H1 (cell line): ENCODE measurements at regions not wholly inside any gene's neighbourhood (a gene's known extent, or its start where the extent isn't known, plus 50 kb on each side); places are given as distances from the start of the nearest gene placed in this dataset.

Experiments
- CTCF ChIA-PET: fragments of 300-600 bp; sonication (Branson Sonifier 250); formaldehyde crosslinking; loops from one replicate; lab custom pipeline; 2021; ENCODE audit not compliant: partially characterized antibody; lab: Charles Lee
- POLR2A ChIA-PET: fragments of 300-600 bp; sonication (Branson Sonifier 250); formaldehyde crosslinking; loops from one replicate; lab custom pipeline; 2021; ENCODE audit warnings: inconsistent platforms; ENCODE audit not compliant: partially characterized antibody; lab: Charles Lee
- DNase-seq, 2 experiments: peaks; one replicate each; pipeline versions ENCODE4 v3.0.0 to v3.0.0-alpha.2; 2010 to 2022; ENCODE audit warnings: low spot score in 2 of 2, low read depth in 1 of 2, mixed read lengths in 1 of 2
- FAIRE-seq: peaks from 2 replicates; lab custom pipeline; 2011; peaks lifted over from hg19 to GRCh38; lab: Jason Lieb, UNC
- H2AFZ ChIP-seq: 2 replicates; pipeline ENCODE4 v1.8.1; 2012; ENCODE audit warnings: low read length, inconsistent platforms
- H2AK5ac ChIP-seq: 2 replicates; pipeline ENCODE4 v1.6.1; 2013; ENCODE audit warnings: low read depth, low read length
- H2BK120ac ChIP-seq: replicated peaks from 2 replicates; pipeline ENCODE3; 2013; ENCODE audit warnings: low read depth, low read length, inconsistent platforms
- H2BK12ac ChIP-seq: 2 replicates; pipeline ENCODE4 v1.6.1; 2013; ENCODE audit warnings: low read depth, low read length
- H2BK15ac ChIP-seq: 2 replicates; pipeline ENCODE4 v1.6.1; 2013; ENCODE audit warnings: low read length
- H2BK20ac ChIP-seq: 2 replicates; pipeline ENCODE4 v1.6.1; 2013; ENCODE audit warnings: low read length
- H2BK5ac ChIP-seq: 2 replicates; pipeline ENCODE4 v1.6.1; 2013; ENCODE audit warnings: low read depth, low read length
- H3K14ac ChIP-seq: 2 replicates; pipeline ENCODE4 v1.6.1; 2013; ENCODE audit warnings: inconsistent platforms; ENCODE audit not compliant: insufficient read length
- H3K18ac ChIP-seq: 2 replicates; pipeline ENCODE4 v1.6.1; 2013; ENCODE audit warnings: low read length; ENCODE audit errors: extremely low read depth
- H3K23ac ChIP-seq: 2 replicates; pipeline ENCODE4 v1.6.1; 2013; ENCODE audit warnings: inconsistent platforms; ENCODE audit not compliant: insufficient read length
- H3K23me2 ChIP-seq: 2 replicates; pipeline ENCODE4 v1.6.1; 2013; ENCODE audit warnings: low read depth, low read length
- H3K27ac ChIP-seq: 2 replicates; pipeline ENCODE4 v1.6.1; 2011; ENCODE audit warnings: low read depth, low read length, inconsistent platforms
- H3K27me3 ChIP-seq, 4 experiments: replicated peaks in 1 of 4; 1 replicate in 1 of 4; 2 replicates in 3 of 4; pipeline versions ENCODE4 v1.6.1 to v1.8.1; 2011 to 2013; ENCODE audit warnings: low read length in 3 of 4, mild to moderate bottlenecking in 3 of 4, inconsistent platforms in 2 of 4, mixed read lengths in 2 of 4, moderate library complexity in 1 of 4; ENCODE audit not compliant: control insufficient read depth in 3 of 4, insufficient read depth in 3 of 4; ENCODE audit errors: extremely low read depth in 1 of 4
- H3K36me3 ChIP-seq, 4 experiments: 2 replicates each; pipeline versions ENCODE4 v1.6.1 to v1.8.1; 2011 to 2013; ENCODE audit warnings: mild to moderate bottlenecking in 4 of 4, low read length in 3 of 4, moderate library complexity in 2 of 4, control low read depth in 1 of 4, inconsistent platforms in 1 of 4; ENCODE audit not compliant: insufficient read depth in 4 of 4, control insufficient read depth in 2 of 4
- H3K4ac ChIP-seq: replicated peaks from 2 replicates; pipeline ENCODE3; 2013; ENCODE audit warnings: low read length, low read depth, mixed read lengths, inconsistent platforms; ENCODE audit not compliant: insufficient read length
- H3K4me1 ChIP-seq, 4 experiments: replicated peaks in 1 of 4; 1 replicate in 1 of 4; 2 replicates in 3 of 4; pipeline versions ENCODE4 v1.6.1 to v1.8.1; 2011 to 2013; ENCODE audit warnings: low read length in 3 of 4, inconsistent platforms in 2 of 4, mixed read lengths in 1 of 4; ENCODE audit not compliant: insufficient read depth in 4 of 4, control insufficient read depth in 3 of 4
- H3K4me2 ChIP-seq, 2 experiments: 2 replicates each; pipeline versions ENCODE4 v1.6.1 to v1.8.1; 2011 to 2013; ENCODE audit warnings: low read depth in 2 of 2, low read length in 2 of 2, control low read depth in 1 of 2, inconsistent platforms in 1 of 2, mild to moderate bottlenecking in 1 of 2; ENCODE audit not compliant: insufficient read depth in 1 of 2
- H3K4me3 ChIP-seq, 4 experiments: fragments of 200-600, 300-600 bp in 1 of 4; sonication (generic), shearing (Covaris generic), sonication (Bioruptor Twin) in 1 of 4; 2 replicates each; pipeline versions ENCODE4 v1.5.1 to v1.8.1; 2011 to 2016; ENCODE audit warnings: low read length in 4 of 4, low read depth in 3 of 4, control low read depth in 2 of 4, inconsistent platforms in 2 of 4, mild to moderate bottlenecking in 2 of 4, mixed read lengths in 1 of 4, moderate library complexity in 1 of 4; ENCODE audit not compliant: insufficient read depth in 2 of 4; ENCODE audit errors: extremely low read depth in 1 of 4
- H3K56ac ChIP-seq: replicated peaks from 2 replicates; pipeline ENCODE3; 2013; ENCODE audit warnings: low read depth, mild to moderate bottlenecking, mixed read lengths, low read length, inconsistent platforms; ENCODE audit not compliant: insufficient read length
- H3K79me1 ChIP-seq: 2 replicates; pipeline ENCODE4 v1.6.1; 2013; ENCODE audit warnings: low read depth, low read length, control low read depth
- H3K79me2 ChIP-seq, 2 experiments: 2 replicates each; pipeline versions ENCODE4 v1.6.1 to v1.8.1; 2012 to 2013; ENCODE audit warnings: low read length in 2 of 2, mild to moderate bottlenecking in 2 of 2, inconsistent platforms in 1 of 2; ENCODE audit not compliant: insufficient read depth in 2 of 2, control insufficient read depth in 1 of 2
- H3K9ac ChIP-seq, 4 experiments: replicated peaks in 1 of 4; 1 replicate in 1 of 4; 2 replicates in 3 of 4; pipeline versions ENCODE4 v1.6.1 to v1.8.1; 2011 to 2013; ENCODE audit warnings: low read depth in 3 of 4, low read length in 3 of 4, control low read depth in 2 of 4, mild to moderate bottlenecking in 2 of 4, moderate library complexity in 2 of 4, inconsistent platforms in 1 of 4; ENCODE audit errors: extremely low read depth in 1 of 4
- H3K9me3 ChIP-seq, 2 experiments: 2 replicates each; pipeline versions ENCODE4 v1.6.1 to v1.8.1; 2012 to 2013; ENCODE audit warnings: mild to moderate bottlenecking in 2 of 2, moderate library complexity in 2 of 2, control low read depth in 1 of 2, inconsistent platforms in 1 of 2, low read depth in 1 of 2, low read length in 1 of 2, mixed read lengths in 1 of 2; ENCODE audit not compliant: insufficient read depth in 2 of 2
- H4K20me1 ChIP-seq, 2 experiments: replicated peaks in 1 of 2; 2 replicates each; pipeline versions ENCODE3 to v1.8.1; 2011 to 2013; ENCODE audit warnings: inconsistent platforms in 2 of 2, low read length in 2 of 2, mild to moderate bottlenecking in 1 of 2; ENCODE audit not compliant: insufficient read depth in 2 of 2, control insufficient read depth in 1 of 2
- H4K5ac ChIP-seq: 2 replicates; pipeline ENCODE4 v1.6.1; 2013; ENCODE audit warnings: low read length, low read depth, mixed read lengths, inconsistent platforms; ENCODE audit not compliant: insufficient read length
- H4K8ac ChIP-seq: 2 replicates; pipeline ENCODE4 v1.8.0; 2013; ENCODE audit warnings: mild to moderate bottlenecking, moderate library complexity, low read length, inconsistent platforms; ENCODE audit not compliant: insufficient read depth; ENCODE audit errors: extremely low read depth
- H4K91ac ChIP-seq: replicated peaks from 2 replicates; pipeline ENCODE3; 2013; ENCODE audit warnings: low read length, mixed read lengths, inconsistent platforms; ENCODE audit not compliant: insufficient read length
- ASH2L ChIP-seq: fragments of 200-600, 300-600 bp; sonication (generic); IDR thresholded peaks from one replicate; pipeline ENCODE4 v1.7.1; 2017; ENCODE audit warnings: low read length
- GABPA ChIP-seq: IDR thresholded peaks from 2 replicates; pipeline ENCODE4 v1.6.1; 2011; ENCODE audit warnings: mild to moderate bottlenecking, low read length, moderate library complexity, borderline replicate concordance; ENCODE audit not compliant: insufficient read depth
- HDAC2 ChIP-seq, 2 experiments: fragments of 300-600 bp in 1 of 2; sonication (generic) in 1 of 2; IDR thresholded peaks; 2 replicates each; pipeline ENCODE4 v1.6.1; 2011 to 2012; ENCODE audit warnings: low read depth in 2 of 2, low read length in 2 of 2, mild to moderate bottlenecking in 2 of 2, moderate library complexity in 2 of 2, borderline replicate concordance in 1 of 2, inconsistent platforms in 1 of 2
- KDM4A ChIP-seq: IDR thresholded peaks from one replicate; pipeline ENCODE4 v1.7.1; 2012; ENCODE audit warnings: low read depth, mild to moderate bottlenecking, moderate library complexity, low read length, inconsistent platforms; ENCODE audit not compliant: severe bottlenecking
- POU5F1 ChIP-seq: IDR thresholded peaks from 2 replicates; pipeline ENCODE4 v1.6.1; 2011; ENCODE audit warnings: low read depth, mild to moderate bottlenecking, low read length, moderate library complexity
- SP2 ChIP-seq: IDR thresholded peaks from 2 replicates; pipeline ENCODE4 v1.6.1; 2012; ENCODE audit warnings: mild to moderate bottlenecking, low read length, inconsistent platforms
- SP4 ChIP-seq: IDR thresholded peaks from 2 replicates; pipeline ENCODE4 v1.6.1; 2012; ENCODE audit warnings: low read length, inconsistent platforms
- TEAD4 ChIP-seq: IDR thresholded peaks from 2 replicates; pipeline ENCODE4 v1.6.1; 2012; ENCODE audit warnings: low read depth, low read length, inconsistent platforms, mixed read lengths
- WGBS, 2 experiments: shearing (Covaris generic) in 1 of 2; methylation state at CpG; one replicate each; pipeline versions ENCODE4 v1.1.6 to v1.1.7; 2013 to 2015; ENCODE audit warnings: low lambda C conversion rate in 2 of 2, mixed read lengths in 2 of 2, inconsistent platforms in 1 of 2, low coverage in 1 of 2, missing lambda C conversion rate in 1 of 2; ENCODE audit not compliant: insufficient replicate concordance in 2 of 2, insufficient coverage in 1 of 2, insufficient read length in 1 of 2; ENCODE audit errors: extremely low coverage in 1 of 2, missing lambda C conversion rate in 1 of 2; 5-methylcytosine and 5-hydroxymethylcytosine counted together
- TF ChIP-seq, protein P1 (sequence below), 3 experiments: IDR thresholded peaks; 1 replicate in 2 of 3; 2 replicates in 1 of 3; pipeline versions ENCODE4 v1.5.1 to v1.6.1; 2011; ENCODE audit warnings: low read length in 3 of 3, mild to moderate bottlenecking in 3 of 3, inconsistent platforms in 2 of 3, low read depth in 1 of 3, moderate library complexity in 1 of 3; ENCODE audit not compliant: insufficient read depth in 1 of 3; ENCODE audit errors: control extremely low read depth in 1 of 3

DNA sequence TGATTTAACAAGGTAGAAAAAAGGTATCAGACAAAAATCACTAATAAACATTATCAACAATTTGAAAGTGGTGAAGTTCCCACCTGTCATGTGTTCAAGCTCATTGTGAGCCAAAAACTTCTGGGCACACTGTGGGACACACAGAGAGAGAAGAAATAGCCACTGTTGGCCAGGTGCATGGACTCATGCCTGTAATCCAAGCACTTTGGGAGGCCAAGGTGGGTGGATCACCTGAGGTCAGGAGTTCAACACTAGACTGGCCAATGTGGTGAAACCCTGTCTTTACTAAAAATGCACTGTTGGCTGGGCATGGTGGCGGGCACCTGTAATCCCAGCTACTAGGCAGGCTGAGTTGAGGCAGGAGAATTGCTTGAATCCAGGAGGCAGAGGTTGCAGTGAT is 167.4 kb downstream of the TOX3 start:
- no peaks in the 10 kb centered on the region for H3K27me3 ChIP-seq
- no peak overlapping the region for H2BK20ac ChIP-seq
- no peaks in the 10 kb centered on the region for H4K20me1 ChIP-seq
- no peak overlapping the region for H3K18ac ChIP-seq
- no peak overlapping the region for H3K4me2 ChIP-seq
- no peaks in the 10 kb centered on the region for H3K23me2 ChIP-seq
- no peak overlapping the region for H4K8ac ChIP-seq
- WGBS, 2 experiments: 86% methylated on average over 1 of the region's 1 CpG; no CpG with 5 or more reads in 1 of the 2 experiments
- H3K14ac ChIP-seq: no peak overlapping the region
- H2AK5ac ChIP-seq: no peak overlapping the region
- H2BK12ac ChIP-seq: no peak overlapping the region
- H3K4ac ChIP-seq: no peak overlapping the region
- H3K27ac ChIP-seq: no peak overlapping the region
- no peak overlapping the region for H4K5ac ChIP-seq
- no peak overlapping the region for H4K91ac ChIP-seq
- no peaks in the 10 kb centered on the region for H3K9me3 ChIP-seq
- no peaks in the 10 kb centered on the region for H3K79me1 ChIP-seq
- no peak overlapping the region for H3K9ac ChIP-seq
- H3K4me1 ChIP-seq: peaks cover 0 to 12% (median 5%) of the 10 kb centered on the region in 4 experiments; a peak in 4 of 7 replicates
- H3K4me3 ChIP-seq: no peak overlapping the region
- no peaks in the 10 kb centered on the region for H3K79me2 ChIP-seq
- no peak overlapping the region for H2BK15ac ChIP-seq
- H3K36me3 ChIP-seq: no peaks in the 10 kb centered on the region
- TF ChIP-seq KDM4A (no peak), ASH2L (no peak), TEAD4 (no peak), GABPA (no peak), POU5F1 (no peak), SP4 (no peak), SP2 (no peak), HDAC2 (IDR thresholded peaks at IDR 0.05; ENCODE audit: borderline replicate concordance in 1 of 2, low read depth in 2 of 2, low read length in 2 of 2) (no peak)
- TF ChIP-seq, protein P1, sequence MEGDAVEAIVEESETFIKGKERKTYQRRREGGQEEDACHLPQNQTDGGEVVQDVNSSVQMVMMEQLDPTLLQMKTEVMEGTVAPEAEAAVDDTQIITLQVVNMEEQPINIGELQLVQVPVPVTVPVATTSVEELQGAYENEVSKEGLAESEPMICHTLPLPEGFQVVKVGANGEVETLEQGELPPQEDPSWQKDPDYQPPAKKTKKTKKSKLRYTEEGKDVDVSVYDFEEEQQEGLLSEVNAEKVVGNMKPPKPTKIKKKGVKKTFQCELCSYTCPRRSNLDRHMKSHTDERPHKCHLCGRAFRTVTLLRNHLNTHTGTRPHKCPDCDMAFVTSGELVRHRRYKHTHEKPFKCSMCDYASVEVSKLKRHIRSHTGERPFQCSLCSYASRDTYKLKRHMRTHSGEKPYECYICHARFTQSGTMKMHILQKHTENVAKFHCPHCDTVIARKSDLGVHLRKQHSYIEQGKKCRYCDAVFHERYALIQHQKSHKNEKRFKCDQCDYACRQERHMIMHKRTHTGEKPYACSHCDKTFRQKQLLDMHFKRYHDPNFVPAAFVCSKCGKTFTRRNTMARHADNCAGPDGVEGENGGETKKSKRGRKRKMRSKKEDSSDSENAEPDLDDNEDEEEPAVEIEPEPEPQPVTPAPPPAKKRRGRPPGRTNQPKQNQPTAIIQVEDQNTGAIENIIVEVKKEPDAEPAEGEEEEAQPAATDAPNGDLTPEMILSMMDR (IDR thresholded peaks at IDR 0.05; ENCODE audit: control extremely low read depth in 1 of 3, insufficient read depth in 1 of 3, low read depth in 1 of 3, low read length in 3 of 3): no peak
- ChIA-PET CTCF (no interaction called here), POLR2A (no interaction called here)
- DNase-seq (no peak), FAIRE-seq (no peak)
- H2BK120ac ChIP-seq: no peak overlapping the region
- H3K23ac ChIP-seq: no peak overlapping the region
- no peak overlapping the region for H2BK5ac ChIP-seq
- no peak overlapping the region for H2AFZ ChIP-seq
- no peak overlapping the region for H3K56ac ChIP-seq
